ENCODE measurements at regions not wholly inside any gene's neighbourhood (a gene's known extent, or its start where the extent isn't known, plus 50 kb on each side); places are given as distances from the start of the nearest gene placed in this dataset.

- no peak overlapping the region for H3K4me3 ChIP-seq (ENCODE audit: low read depth, low read length)
- DNase-seq (ENCODE audit: low read depth), result no peak
- TF ChIP-seq CTCF (conservative IDR thresholded peaks at IDR 0.05; ENCODE audit: low read depth, low read length), result no peak
Observed at GRCh38 chr3:64827431-64827830, 139.6 kb upstream of the ADAMTS9 start.

- no peak for TF ChIP-seq CTCF (conservative IDR thresholded peaks at IDR 0.05; ENCODE audit: low read depth, low read length)
- no peak for DNase-seq (ENCODE audit: low read depth)
- H3K4me3 ChIP-seq (ENCODE audit: low read depth, low read length), result no peak overlapping the region
Observed at GRCh38 chr3:64827019-64827418, 139.2 kb upstream of the ADAMTS9 start.

GRCh38 chr3:64825404-64826120 is 137.8 kb upstream of the ADAMTS9 start:
- TF ChIP-seq CTCF (conservative IDR thresholded peaks at IDR 0.05; ENCODE audit: low read depth, low read length), result no peak
- no peak overlapping the region for H3K4me3 ChIP-seq (ENCODE audit: low read depth, low read length)
- no peak for DNase-seq (ENCODE audit: low read depth)

GRCh38 chr3:64824394-64824909 is 136.7 kb upstream of the ADAMTS9 start:
- DNase-seq (ENCODE audit: low read depth), result no peak
- H3K4me3 ChIP-seq (ENCODE audit: low read depth, low read length), result no peak overlapping the region
- TF ChIP-seq CTCF (conservative IDR thresholded peaks at IDR 0.05; ENCODE audit: low read depth, low read length), result no peak

GRCh38 chr3:64818196-64818595 is 130.4 kb upstream of the ADAMTS9 start:
- TF ChIP-seq CTCF (conservative IDR thresholded peaks at IDR 0.05; ENCODE audit: low read depth, low read length), result no peak
- no peak overlapping the region for H3K4me3 ChIP-seq (ENCODE audit: low read depth, low read length)
- DNase-seq (ENCODE audit: low read depth), result no peak

GRCh38 chr3:64816355-64816754 is 128.6 kb upstream of the ADAMTS9 start:
- no peak for DNase-seq (ENCODE audit: low read depth)
- no peak for TF ChIP-seq CTCF (conservative IDR thresholded peaks at IDR 0.05; ENCODE audit: low read depth, low read length)
- H3K4me3 ChIP-seq (ENCODE audit: low read depth, low read length), result no peak overlapping the region

GRCh38 chr3:64815789-64816188 is 128.0 kb upstream of the ADAMTS9 start:
- no peak overlapping the region for H3K4me3 ChIP-seq (ENCODE audit: low read depth, low read length)
- DNase-seq (ENCODE audit: low read depth), result no peak
- TF ChIP-seq CTCF (conservative IDR thresholded peaks at IDR 0.05; ENCODE audit: low read depth, low read length), result no peak
